ENCODE measurements at regions not wholly inside any gene's neighbourhood (a gene's known extent, or its start where the extent isn't known, plus 50 kb on each side); places are given as distances from the start of the nearest gene placed in this dataset.

GRCh38 chr4:24121395-24122175, 231.7 kb upstream of the PPARGC1A start:
- no peak for FAIRE-seq
- no peak for DNase-seq (ENCODE audit: insufficient read length, low spot score)

GRCh38 chr4:24117975-24118374, 228.1 kb upstream of the PPARGC1A start:
- no peak for FAIRE-seq

GRCh38 chr4:24116107-24116506, 226.3 kb upstream of the PPARGC1A start:
- FAIRE-seq (no peak), DNase-seq (ENCODE audit: insufficient read length, low spot score) (no peak)

More at GRCh38 chr4:24117975-24118374, 228.1 kb upstream of the PPARGC1A start:
- no peak for DNase-seq (ENCODE audit: insufficient read length, low spot score)

GRCh38 chr4:24114919-24115500, 225.2 kb upstream of the PPARGC1A start:
- DNase-seq (ENCODE audit: insufficient read length, low spot score) (no peak), FAIRE-seq (no peak)

GRCh38 chr4:24114444-24114843, 224.6 kb upstream of the PPARGC1A start:
- FAIRE-seq: no peak
- DNase-seq (ENCODE audit: insufficient read length, low spot score): no peak

- DNase-seq (ENCODE audit: insufficient read length, low spot score): no peak
- FAIRE-seq: no peak
Measured at GRCh38 chr4:24112466-24112865, 222.6 kb upstream of the PPARGC1A start.

- DNase-seq (ENCODE audit: insufficient read length, low spot score): no peak
- no peak for FAIRE-seq
Measured at GRCh38 chr4:24108567-24108966, 218.7 kb upstream of the PPARGC1A start.

GRCh38 chr4:24105327-24106038, 215.6 kb upstream of the PPARGC1A start:
- FAIRE-seq (no peak), DNase-seq (ENCODE audit: insufficient read length, low spot score) (peak; percentile 25)

- FAIRE-seq (no peak), DNase-seq (ENCODE audit: insufficient read length, low spot score) (no peak)
Measured at GRCh38 chr4:24104158-24104565, 214.3 kb upstream of the PPARGC1A start.

- DNase-seq (ENCODE audit: insufficient read length, low spot score) (no peak), FAIRE-seq (no peak)
Measured at GRCh38 chr4:24103434-24104157, 213.7 kb upstream of the PPARGC1A start.

GRCh38 chr4:24102621-24103020, 212.8 kb upstream of the PPARGC1A start:
- FAIRE-seq: no peak
- no peak for DNase-seq (ENCODE audit: insufficient read length, low spot score)

GRCh38 chr4:24096603-24097002, 206.8 kb upstream of the PPARGC1A start:
- FAIRE-seq (no peak), DNase-seq (ENCODE audit: insufficient read length, low spot score) (no peak)

GRCh38 chr4:24094726-24095125, 204.9 kb upstream of the PPARGC1A start:
- DNase-seq (ENCODE audit: insufficient read length, low spot score): no peak
- no peak for FAIRE-seq

- DNase-seq (ENCODE audit: insufficient read length, low spot score): no peak
- no peak for FAIRE-seq
Measured at GRCh38 chr4:24093446-24093845, 203.6 kb upstream of the PPARGC1A start.

- FAIRE-seq (no peak), DNase-seq (ENCODE audit: insufficient read length, low spot score) (no peak)
Measured at GRCh38 chr4:24091639-24092233, 201.9 kb upstream of the PPARGC1A start.

GRCh38 chr4:24089851-24090534, 200.1 kb upstream of the PPARGC1A start:
- DNase-seq (ENCODE audit: insufficient read length, low spot score): no peak
- FAIRE-seq: no peak

GRCh38 chr4:24080871-24081270, 191.0 kb upstream of the PPARGC1A start:
- no peak for DNase-seq (ENCODE audit: insufficient read length, low spot score)
- FAIRE-seq: no peak

- no peak for FAIRE-seq
- no peak for DNase-seq (ENCODE audit: insufficient read length, low spot score)
Measured at GRCh38 chr4:24078347-24078962, 188.6 kb upstream of the PPARGC1A start.

- FAIRE-seq: no peak
- DNase-seq (ENCODE audit: insufficient read length, low spot score): no peak
Measured at GRCh38 chr4:24076811-24077210, 187.0 kb upstream of the PPARGC1A start.

GRCh38 chr4:24073948-24074347, 184.1 kb upstream of the PPARGC1A start:
- FAIRE-seq (no peak), DNase-seq (ENCODE audit: insufficient read length, low spot score) (no peak)
